ENCODE measurements at regions not wholly inside any gene's neighbourhood (a gene's known extent, or its start where the extent isn't known, plus 50 kb on each side); places are given as distances from the start of the nearest gene placed in this dataset.

GRCh38 chr4:44071959-44072955 is 376.4 kb downstream of the KCTD8 start:
- ChIA-PET CTCF (no interaction called here), POLR2A (no interaction called here)

GRCh38 chr4:44086753-44087152 is 361.9 kb downstream of the KCTD8 start:
- TF ChIP-seq PKNOX1 (IDR thresholded peaks at IDR 0.05): no peak
- no peak for TF ChIP-seq ARNT (IDR thresholded peaks at IDR 0.05)
- no peak for TF ChIP-seq ZNF384 (IDR thresholded peaks at IDR 0.05)
- TF ChIP-seq SP1 (IDR thresholded peaks at IDR 0.05): no peak
- no peak for TF ChIP-seq ELF4 (IDR thresholded peaks at IDR 0.05)
- no peak for TF ChIP-seq TARDBP (IDR thresholded peaks at IDR 0.05)
- TF ChIP-seq HDGF (IDR thresholded peaks at IDR 0.05; ENCODE audit: borderline replicate concordance): no peak
- CTCF ChIA-PET: no interaction called here
- POLR2A ChIA-PET: no interaction called here
- DNase-seq (ENCODE audit: extremely low spot score): no peak

More at GRCh38 chr4:44071959-44072955, 376.4 kb downstream of the KCTD8 start:
- TF ChIP-seq SUZ12 (IDR thresholded peaks at IDR 0.05): no peak
- no peak for TF ChIP-seq NFRKB (IDR thresholded peaks at IDR 0.05)
- no peak for TF ChIP-seq TARDBP (IDR thresholded peaks at IDR 0.05)
- no peak for DNase-seq (ENCODE audit: extremely low spot score)

- ChIA-PET CTCF (no interaction called here), POLR2A (no interaction called here)
- no peak for DNase-seq (ENCODE audit: extremely low spot score)
- TF ChIP-seq HDGF (IDR thresholded peaks at IDR 0.05; ENCODE audit: borderline replicate concordance): no peak
Observed at GRCh38 chr4:44093390-44093789, 355.2 kb downstream of the KCTD8 start.

GRCh38 chr4:44098973-44099372 is 349.6 kb downstream of the KCTD8 start:
- ChIA-PET CTCF (no interaction called here), POLR2A (no interaction called here)
- TF ChIP-seq PKNOX1 (IDR thresholded peaks at IDR 0.05): no peak
- TF ChIP-seq CTBP1 (IDR thresholded peaks at IDR 0.05; ENCODE audit: borderline replicate concordance): no peak
- DNase-seq (ENCODE audit: extremely low spot score): no peak

- POLR2A ChIA-PET: no interaction called here
- TF ChIP-seq TARDBP (IDR thresholded peaks at IDR 0.05) (no peak), ARNT (IDR thresholded peaks at IDR 0.05) (no peak)
- no peak for DNase-seq (ENCODE audit: extremely low spot score)
- CTCF ChIA-PET: no interaction called here
Observed at GRCh38 chr4:44100456-44100855, 348.2 kb downstream of the KCTD8 start.

- ChIA-PET POLR2A (no interaction called here), CTCF (no interaction called here)
- no peak for TF ChIP-seq CTBP1 (IDR thresholded peaks at IDR 0.05; ENCODE audit: borderline replicate concordance)
- TF ChIP-seq FOXK2 (IDR thresholded peaks at IDR 0.05): no peak
- no peak for TF ChIP-seq ZNF384 (IDR thresholded peaks at IDR 0.05)
- no peak for DNase-seq (ENCODE audit: extremely low spot score)
Observed at GRCh38 chr4:44118971-44119680, 329.5 kb downstream of the KCTD8 start.

GRCh38 chr4:44120646-44121045 is 328.0 kb downstream of the KCTD8 start:
- CTCF ChIA-PET: no interaction called here
- DNase-seq (ENCODE audit: extremely low spot score): no peak
- TF ChIP-seq SUZ12 (IDR thresholded peaks at IDR 0.05) (no peak), PKNOX1 (IDR thresholded peaks at IDR 0.05) (no peak), NFRKB (IDR thresholded peaks at IDR 0.05) (no peak), FOXA1 (IDR thresholded peaks at IDR 0.05) (no peak), ELF4 (IDR thresholded peaks at IDR 0.05) (no peak), LEF1 (IDR thresholded peaks at IDR 0.05; ENCODE audit: borderline replicate concordance) (no peak), L3MBTL2 (conservative IDR thresholded peaks at IDR 0.05) (no peak)
- POLR2A ChIA-PET: no interaction called here

- DNase-seq (ENCODE audit: extremely low spot score): no peak
- CTCF ChIA-PET: no interaction called here
- POLR2A ChIA-PET: no interaction called here
- TF ChIP-seq NFRKB (IDR thresholded peaks at IDR 0.05): no peak
- TF ChIP-seq L3MBTL2 (conservative IDR thresholded peaks at IDR 0.05): no peak
- no peak for TF ChIP-seq PKNOX1 (IDR thresholded peaks at IDR 0.05)
- no peak for TF ChIP-seq ARNT (IDR thresholded peaks at IDR 0.05)
- TF ChIP-seq ELF4 (IDR thresholded peaks at IDR 0.05): no peak
- TF ChIP-seq HDGF (IDR thresholded peaks at IDR 0.05; ENCODE audit: borderline replicate concordance): no peak
- TF ChIP-seq CTBP1 (IDR thresholded peaks at IDR 0.05; ENCODE audit: borderline replicate concordance): no peak
Observed at GRCh38 chr4:44121210-44121609, 327.4 kb downstream of the KCTD8 start.

All from HEK293T (cell line).